ENCODE measurements at regions not wholly inside any gene's neighbourhood (a gene's known extent, or its start where the extent isn't known, plus 50 kb on each side); places are given as distances from the start of the nearest gene placed in this dataset.
A peak's percentile ranks its signal among the peaks of the same experiment; 100 is the strongest.

GRCh38 chr5:61624553-61625136 lies 292.6 kb downstream of the ZSWIM6 start:
- ATAC-seq (ENCODE audit: low FRiP score in 2 of 2) (no peak), DNase-seq (no peak)
- Histone ChIP-seq H3K4me3 (no peak overlapping the region), H3K4me1 (peaks cover 0 to 22% (median 17%) of the 10 kb centered on the region in 4 donors), H3K27me3 (no peaks in the 10 kb centered on the region), H3K27ac (no peak overlapping the region), H3K36me3 (no peaks in the 10 kb centered on the region), H3K9me3 (no peaks in the 10 kb centered on the region)
- TF ChIP-seq POLR2A (IDR thresholded peaks at IDR 0.05) (no peak), POLR2AphosphoS5 (IDR thresholded peaks at IDR 0.05) (no peak), CTCF (IDR thresholded peaks at IDR 0.05) (no peak), EP300 (IDR thresholded peaks at IDR 0.05) (no peak)
- 89 to 94% methylated on average over 3 of the region's 3 CpGs for WGBS, 2 donors

- H3K9me3 ChIP-seq = no peaks in the 10 kb centered on the region
- no peaks in the 10 kb centered on the region for H3K36me3 ChIP-seq
- peak overlapping the region in 3 of 4 donors; percentile 54 to 69 (median 60) for H3K4me3 ChIP-seq
- WGBS, 2 donors = 45 to 49% methylated on average over 11 of the region's 11 CpGs
- DNase-seq (no peak), ATAC-seq (ENCODE audit: low FRiP score in 2 of 2) (no peak)
- no peaks in the 10 kb centered on the region for H3K27me3 ChIP-seq
- H3K27ac ChIP-seq = peak overlapping the region in 3 of 4 donors; percentile 69 to 87 (median 82)
- H3K4me1 ChIP-seq = peaks cover 0 to 22% (median 17%) of the 10 kb centered on the region in 4 donors
- no peak for TF ChIP-seq POLR2A (IDR thresholded peaks at IDR 0.05)
- no peak for TF ChIP-seq CTCF (IDR thresholded peaks at IDR 0.05)
- no peak for TF ChIP-seq POLR2AphosphoS5 (IDR thresholded peaks at IDR 0.05)
- no peak for TF ChIP-seq EP300 (IDR thresholded peaks at IDR 0.05)
Measured at GRCh38 chr5:61625137-61625561, 293.1 kb downstream of the ZSWIM6 start.

GRCh38 chr5:61625681-61626621 lies 293.9 kb downstream of the ZSWIM6 start:
- TF ChIP-seq POLR2AphosphoS5 (IDR thresholded peaks at IDR 0.05) (peak; percentile 20 to 26), POLR2A (IDR thresholded peaks at IDR 0.05) (peak in 2 of 4 donors; percentile 57), CTCF (IDR thresholded peaks at IDR 0.05) (no peak), EP300 (IDR thresholded peaks at IDR 0.05) (no peak)
- Histone ChIP-seq H3K27me3 (no peaks in the 10 kb centered on the region), H3K9me3 (no peaks in the 10 kb centered on the region), H3K27ac (peak overlapping the region; percentile 67 to 87 (median 76)), H3K36me3 (no peaks in the 10 kb centered on the region), H3K4me1 (peaks cover 0 to 22% (median 17%) of the 10 kb centered on the region in 4 donors), H3K4me3 (peak overlapping the region; percentile 2 to 69 (median 57))
- ATAC-seq (ENCODE audit: low FRiP score in 2 of 2) (peak; percentile 93 to 95), DNase-seq (peak; percentile 88 to 94)
- WGBS, 2 donors = 11 to 18% methylated on average over 39 to 44 of the region's 76 CpGs

GRCh38 chr5:61626639-61627282 lies 294.7 kb downstream of the ZSWIM6 start:
- ATAC-seq (ENCODE audit: low FRiP score in 2 of 2) (peak; percentile 51 to 65), DNase-seq (peak in 1 of 2 donors; percentile 42)
- H3K27me3 ChIP-seq = no peaks in the 10 kb centered on the region
- H3K4me3 ChIP-seq = peak overlapping the region in 3 of 4 donors; percentile 54 to 69 (median 60)
- peak in 1 of 2 donors; percentile 52 for TF ChIP-seq POLR2AphosphoS5 (IDR thresholded peaks at IDR 0.05)
- no peak for TF ChIP-seq EP300 (IDR thresholded peaks at IDR 0.05)
- no peaks in the 10 kb centered on the region for H3K9me3 ChIP-seq
- WGBS, 2 donors = 54 to 57% methylated on average over 8 to 10 of the region's 10 CpGs
- H3K27ac ChIP-seq = peak overlapping the region; percentile 67 to 87 (median 76)
- H3K36me3 ChIP-seq = no peaks in the 10 kb centered on the region
- H3K4me1 ChIP-seq = peaks cover 0 to 29% (median 24%) of the 10 kb centered on the region in 4 donors

GRCh38 chr5:61627531-61627930 lies 295.5 kb downstream of the ZSWIM6 start:
- TF ChIP-seq CTCF (IDR thresholded peaks at IDR 0.05) (no peak), EP300 (IDR thresholded peaks at IDR 0.05) (no peak)
- 64 to 76% methylated on average over 2 of the region's 2 CpGs for WGBS, 2 donors
- peaks cover 0 to 32% (median 24%) of the 10 kb centered on the region in 4 donors for H3K4me1 ChIP-seq
- H3K27ac ChIP-seq = no peak overlapping the region
- H3K4me3 ChIP-seq = no peak overlapping the region
- ATAC-seq (ENCODE audit: low FRiP score in 2 of 2) = no peak
- no peak for DNase-seq
- H3K9me3 ChIP-seq = no peaks in the 10 kb centered on the region
- H3K27me3 ChIP-seq = no peaks in the 10 kb centered on the region
- H3K36me3 ChIP-seq = no peaks in the 10 kb centered on the region
